Neural crest cell (in vitro differentiated cells): ENCODE measurements at regions not wholly inside any gene's neighbourhood (a gene's known extent, or its start where the extent isn't known, plus 50 kb on each side); places are given as distances from the start of the nearest gene placed in this dataset.

Experiments used
- DNase-seq: peaks from one replicate; pipeline ENCODE4 v3.0.0; 2021; ENCODE audit warnings: low read depth, mixed read lengths, low spot score
- H3K27ac Mint-ChIP-seq: one replicate; pipeline ENCODE4 v1.8.0; 2021; ENCODE audit warnings: mild to moderate bottlenecking, mixed read lengths; ENCODE audit not compliant: unreplicated experiment
- H3K27me3 Mint-ChIP-seq: 2 replicates; pipeline ENCODE4 v1.8.0; 2021; ENCODE audit warnings: low read depth, mild to moderate bottlenecking, mixed read lengths
- H3K36me3 Mint-ChIP-seq: 2 replicates; pipeline ENCODE4 v1.8.0; 2021; ENCODE audit warnings: low read depth, mild to moderate bottlenecking, mixed read lengths
- H3K4me1 Mint-ChIP-seq: 2 replicates; pipeline ENCODE4 v1.8.0; 2021; ENCODE audit warnings: mixed read lengths
- H3K4me3 Mint-ChIP-seq: one replicate; pipeline ENCODE4 v1.8.0; 2021; ENCODE audit warnings: mild to moderate bottlenecking, mixed read lengths
- H3K9me3 Mint-ChIP-seq: 2 replicates; pipeline ENCODE4 v1.8.0; 2021; ENCODE audit warnings: mixed read lengths
- TF ChIP-seq, protein P1 (sequence below): fragments of 200-600 bp; sonication (generic); conservative IDR thresholded peaks from 2 replicates; pipeline ENCODE4 v1.5.0; 2021; ENCODE audit warnings: antibody characterized with exemption, mild to moderate bottlenecking

DNA sequence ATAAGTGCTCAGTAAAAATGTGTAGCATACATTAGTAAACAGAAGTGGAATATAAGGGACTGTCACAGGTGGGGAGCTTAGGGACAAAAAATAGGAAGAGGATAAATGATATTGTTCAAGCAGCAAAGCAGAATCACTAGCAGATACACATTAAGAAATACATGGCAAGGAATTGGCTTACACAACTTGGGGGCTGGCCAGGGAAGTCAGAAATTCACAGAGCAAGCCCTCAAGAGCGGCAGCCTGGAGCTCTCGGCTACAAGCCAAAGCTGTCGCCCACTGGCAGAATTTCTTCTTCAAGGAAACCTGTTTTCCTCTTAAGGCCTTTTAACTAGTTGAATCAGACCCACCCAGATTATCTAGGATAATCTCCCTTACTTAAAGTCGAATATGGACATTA, 73.0 kb upstream of the SMIM23 start:
- H3K27me3 Mint-ChIP-seq: no peaks in the 10 kb centered on the region
- no peak overlapping the region for H3K27ac Mint-ChIP-seq
- H3K9me3 Mint-ChIP-seq: no peaks in the 10 kb centered on the region
- DNase-seq: no peak
- H3K4me1 Mint-ChIP-seq: no peaks in the 10 kb centered on the region
- H3K36me3 Mint-ChIP-seq: no peaks in the 10 kb centered on the region
- no peak overlapping the region for H3K4me3 Mint-ChIP-seq
- TF ChIP-seq, protein P1, sequence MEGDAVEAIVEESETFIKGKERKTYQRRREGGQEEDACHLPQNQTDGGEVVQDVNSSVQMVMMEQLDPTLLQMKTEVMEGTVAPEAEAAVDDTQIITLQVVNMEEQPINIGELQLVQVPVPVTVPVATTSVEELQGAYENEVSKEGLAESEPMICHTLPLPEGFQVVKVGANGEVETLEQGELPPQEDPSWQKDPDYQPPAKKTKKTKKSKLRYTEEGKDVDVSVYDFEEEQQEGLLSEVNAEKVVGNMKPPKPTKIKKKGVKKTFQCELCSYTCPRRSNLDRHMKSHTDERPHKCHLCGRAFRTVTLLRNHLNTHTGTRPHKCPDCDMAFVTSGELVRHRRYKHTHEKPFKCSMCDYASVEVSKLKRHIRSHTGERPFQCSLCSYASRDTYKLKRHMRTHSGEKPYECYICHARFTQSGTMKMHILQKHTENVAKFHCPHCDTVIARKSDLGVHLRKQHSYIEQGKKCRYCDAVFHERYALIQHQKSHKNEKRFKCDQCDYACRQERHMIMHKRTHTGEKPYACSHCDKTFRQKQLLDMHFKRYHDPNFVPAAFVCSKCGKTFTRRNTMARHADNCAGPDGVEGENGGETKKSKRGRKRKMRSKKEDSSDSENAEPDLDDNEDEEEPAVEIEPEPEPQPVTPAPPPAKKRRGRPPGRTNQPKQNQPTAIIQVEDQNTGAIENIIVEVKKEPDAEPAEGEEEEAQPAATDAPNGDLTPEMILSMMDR: no peak

DNA sequence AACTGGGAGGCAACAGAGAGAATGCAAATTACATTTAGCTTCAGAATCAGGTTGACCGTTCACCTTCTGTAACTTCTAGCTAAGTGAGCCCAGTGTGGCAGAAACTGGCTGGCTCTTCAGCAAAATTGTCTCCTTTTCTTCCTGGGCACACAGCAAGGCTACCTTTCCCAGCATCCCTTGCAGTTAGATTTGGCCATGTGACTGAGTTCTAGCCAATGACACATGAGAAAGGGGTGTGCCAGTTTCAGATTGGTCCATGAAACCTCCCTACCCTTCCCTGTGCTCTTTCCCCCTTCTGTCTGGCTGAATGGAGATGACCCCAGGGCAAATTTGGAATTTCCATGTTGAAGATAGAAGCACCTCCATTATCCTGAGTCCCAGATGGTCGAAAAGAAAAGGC, 72.5 kb upstream of the SMIM23 start:
- Mint-ChIP-seq H3K9me3 (no peaks in the 10 kb centered on the region), H3K4me1 (no peaks in the 10 kb centered on the region), H3K27me3 (no peaks in the 10 kb centered on the region), H3K27ac (no peak overlapping the region), H3K36me3 (no peaks in the 10 kb centered on the region), H3K4me3 (no peak overlapping the region)
- DNase-seq: no peak
- TF ChIP-seq, protein P1: no peak

DNA sequence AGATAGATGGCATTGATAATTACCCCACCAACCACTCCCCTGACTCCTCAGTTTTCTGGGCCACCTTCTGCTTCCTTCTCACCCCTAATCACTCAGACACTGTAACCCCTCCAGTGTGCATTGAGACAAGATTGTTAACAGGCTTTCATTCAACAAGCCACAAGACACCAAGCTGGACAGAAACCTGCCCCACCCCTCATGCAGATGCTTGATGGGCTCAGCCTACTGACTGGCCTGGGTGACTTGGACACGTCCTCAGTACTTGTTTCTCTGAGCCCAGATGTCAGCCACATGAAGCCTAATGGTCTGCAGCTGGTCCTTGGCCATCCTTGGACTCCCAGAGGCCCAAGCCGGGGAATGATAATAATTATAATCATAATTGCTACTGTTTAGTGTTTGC, 71.4 kb upstream of the SMIM23 start:
- DNase-seq: no peak
- H3K27ac Mint-ChIP-seq: no peak overlapping the region
- TF ChIP-seq, protein P1: no peak
- H3K4me1 Mint-ChIP-seq: no peaks in the 10 kb centered on the region
- no peaks in the 10 kb centered on the region for H3K27me3 Mint-ChIP-seq
- H3K9me3 Mint-ChIP-seq: no peaks in the 10 kb centered on the region
- H3K36me3 Mint-ChIP-seq: no peaks in the 10 kb centered on the region
- no peak overlapping the region for H3K4me3 Mint-ChIP-seq

DNA sequence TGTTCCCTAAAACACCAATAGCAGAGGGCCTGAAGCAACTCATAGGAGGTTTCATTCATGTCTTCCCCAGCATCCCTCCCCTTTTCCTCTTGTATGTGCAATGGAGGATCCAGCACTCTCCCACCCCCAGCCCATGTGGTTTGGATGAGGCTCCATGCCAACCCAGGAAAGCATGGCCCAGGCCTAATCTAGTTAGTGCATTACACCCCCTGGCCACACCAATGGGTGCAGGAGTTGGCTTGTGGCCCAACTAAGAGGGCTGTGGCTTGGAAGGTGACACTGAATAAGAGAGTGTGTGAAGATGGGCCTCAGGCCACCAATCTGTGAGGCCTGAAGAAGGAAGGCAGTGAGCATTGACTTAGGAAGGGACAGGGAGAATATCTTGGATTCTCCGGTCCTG, 70.8 kb upstream of the SMIM23 start:
- Mint-ChIP-seq H3K4me3 (no peak overlapping the region), H3K36me3 (no peaks in the 10 kb centered on the region), H3K9me3 (no peaks in the 10 kb centered on the region), H3K27me3 (no peaks in the 10 kb centered on the region), H3K4me1 (no peaks in the 10 kb centered on the region), H3K27ac (no peak overlapping the region)
- TF ChIP-seq, protein P1: no peak
- no peak for DNase-seq

DNA sequence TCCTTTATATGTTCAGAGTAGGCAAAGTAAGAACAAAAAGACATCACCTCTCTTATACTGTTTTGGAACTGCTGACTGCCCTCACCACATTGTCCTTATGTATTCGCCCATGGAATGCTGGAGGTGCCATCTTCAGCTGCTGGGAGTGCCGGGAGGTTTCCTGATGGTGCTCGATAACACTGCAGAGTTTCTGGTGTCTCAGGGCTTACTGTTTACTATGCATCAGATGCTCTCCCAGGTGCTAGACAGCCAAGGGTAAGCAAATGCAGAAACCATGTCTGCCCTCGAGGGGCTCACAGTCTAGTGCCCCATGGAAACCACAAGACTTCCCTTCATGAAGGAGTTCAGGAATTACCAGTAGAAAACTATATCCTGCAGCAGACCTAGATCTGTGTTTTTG, 70.1 kb upstream of the SMIM23 start:
- H3K9me3 Mint-ChIP-seq: no peaks in the 10 kb centered on the region
- H3K4me1 Mint-ChIP-seq: no peaks in the 10 kb centered on the region
- no peak overlapping the region for H3K27ac Mint-ChIP-seq
- TF ChIP-seq, protein P1: no peak
- H3K4me3 Mint-ChIP-seq: no peak overlapping the region
- no peaks in the 10 kb centered on the region for H3K27me3 Mint-ChIP-seq
- H3K36me3 Mint-ChIP-seq: no peaks in the 10 kb centered on the region
- DNase-seq: no peak

DNA sequence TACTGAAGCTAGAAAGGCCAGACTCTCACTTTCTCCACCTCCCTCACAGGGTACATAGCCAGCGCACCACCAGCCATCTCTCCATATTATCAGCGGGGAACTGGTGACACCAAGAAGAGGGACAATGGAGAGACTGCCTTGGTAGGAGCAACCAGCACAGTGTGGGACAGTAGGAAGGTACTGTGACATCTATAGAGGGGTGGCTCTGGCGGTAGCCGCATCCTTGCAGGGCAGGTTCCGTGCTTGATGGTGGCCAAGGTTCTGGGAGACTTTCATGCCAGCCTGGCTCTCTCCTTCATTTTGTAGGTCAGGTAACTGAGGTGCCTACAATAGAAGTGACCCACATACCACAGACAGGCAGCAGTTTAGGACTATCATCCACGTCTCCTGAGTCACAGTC, 65.5 kb upstream of the SMIM23 start:
- Mint-ChIP-seq H3K27me3 (no peaks in the 10 kb centered on the region), H3K4me1 (peaks cover 4% of the 10 kb centered on the region), H3K27ac (no peak overlapping the region), H3K9me3 (no peaks in the 10 kb centered on the region), H3K4me3 (no peak overlapping the region), H3K36me3 (no peaks in the 10 kb centered on the region)
- no peak for DNase-seq
- TF ChIP-seq, protein P1: no peak
